HG02623 (cell line): ENCODE measurements at regions not wholly inside any gene's neighbourhood (a gene's known extent, or its start where the extent isn't known, plus 50 kb on each side); places are given as distances from the start of the nearest gene placed in this dataset.
A peak's percentile ranks its signal among the peaks of the same experiment; 100 is the strongest.
"Not testable (repeated sequence)": the region's sequence is repeated elsewhere in the genome, so short reads cannot be mapped to it uniquely, and the experiment has no call there.

ENCODE experiments used
- ATAC-seq: cut with Tn5 transposase; IDR thresholded peaks from one replicate; pipeline ENCODE4 v1.9.1; 2021; ENCODE audit warnings: moderate library complexity; ENCODE audit not compliant: unreplicated experiment

- no peak for ATAC-seq
Observed at GRCh38 chr4:149047368-149047767, 605.2 kb upstream of the NR3C2 start.

- ATAC-seq, result no peak
Observed at GRCh38 chr4:149045731-149046130, 603.5 kb upstream of the NR3C2 start.

- not testable (repeated sequence) for ATAC-seq
Observed at GRCh38 chr4:149039786-149040185, 597.6 kb upstream of the NR3C2 start.

GRCh38 chr4:149031399-149031798, 589.2 kb upstream of the NR3C2 start:
- peak; percentile 51 for ATAC-seq

- ATAC-seq, result no peak
Observed at GRCh38 chr4:149029056-149029651, 586.9 kb upstream of the NR3C2 start.

GRCh38 chr4:149026696-149027095, 584.5 kb upstream of the NR3C2 start:
- ATAC-seq, result no peak

- ATAC-seq, result no peak
Observed at GRCh38 chr4:149017002-149017734, 575.0 kb upstream of the NR3C2 start.

GRCh38 chr4:149009223-149009622, 567.0 kb upstream of the NR3C2 start:
- ATAC-seq, result no peak

GRCh38 chr4:149008415-149009025, 566.3 kb upstream of the NR3C2 start:
- no peak for ATAC-seq

- ATAC-seq, result no peak
Observed at GRCh38 chr4:149005191-149005590, 563.0 kb upstream of the NR3C2 start.

- no peak for ATAC-seq
Observed at GRCh38 chr4:148999924-149000323, 557.7 kb upstream of the NR3C2 start.

- no peak for ATAC-seq
Observed at GRCh38 chr4:148998719-148999118, 556.5 kb upstream of the NR3C2 start.

- ATAC-seq, result no peak
Observed at GRCh38 chr4:148986951-148987350, 544.7 kb upstream of the NR3C2 start.

GRCh38 chr4:148984951-148985350, 542.7 kb upstream of the NR3C2 start:
- no peak for ATAC-seq

GRCh38 chr4:148982200-148982599, 540.0 kb upstream of the NR3C2 start:
- ATAC-seq, result no peak

- ATAC-seq, result no peak
Observed at GRCh38 chr4:148980782-148981480, 538.7 kb upstream of the NR3C2 start.

- no peak for ATAC-seq
Observed at GRCh38 chr4:148978301-148978700, 536.1 kb upstream of the NR3C2 start.

GRCh38 chr4:148975464-148975863, 533.2 kb upstream of the NR3C2 start:
- no peak for ATAC-seq

GRCh38 chr4:148965080-148965479, 522.9 kb upstream of the NR3C2 start:
- ATAC-seq, result no peak

- no peak for ATAC-seq
Observed at GRCh38 chr4:148964456-148964855, 522.2 kb upstream of the NR3C2 start.

GRCh38 chr4:148962539-148963290, 520.5 kb upstream of the NR3C2 start:
- no peak for ATAC-seq
